ENCODE measurements at regions not wholly inside any gene's neighbourhood (a gene's known extent, or its start where the extent isn't known, plus 50 kb on each side); places are given as distances from the start of the nearest gene placed in this dataset.
A peak's percentile ranks its signal among the peaks of the same experiment; 100 is the strongest.

DNA sequence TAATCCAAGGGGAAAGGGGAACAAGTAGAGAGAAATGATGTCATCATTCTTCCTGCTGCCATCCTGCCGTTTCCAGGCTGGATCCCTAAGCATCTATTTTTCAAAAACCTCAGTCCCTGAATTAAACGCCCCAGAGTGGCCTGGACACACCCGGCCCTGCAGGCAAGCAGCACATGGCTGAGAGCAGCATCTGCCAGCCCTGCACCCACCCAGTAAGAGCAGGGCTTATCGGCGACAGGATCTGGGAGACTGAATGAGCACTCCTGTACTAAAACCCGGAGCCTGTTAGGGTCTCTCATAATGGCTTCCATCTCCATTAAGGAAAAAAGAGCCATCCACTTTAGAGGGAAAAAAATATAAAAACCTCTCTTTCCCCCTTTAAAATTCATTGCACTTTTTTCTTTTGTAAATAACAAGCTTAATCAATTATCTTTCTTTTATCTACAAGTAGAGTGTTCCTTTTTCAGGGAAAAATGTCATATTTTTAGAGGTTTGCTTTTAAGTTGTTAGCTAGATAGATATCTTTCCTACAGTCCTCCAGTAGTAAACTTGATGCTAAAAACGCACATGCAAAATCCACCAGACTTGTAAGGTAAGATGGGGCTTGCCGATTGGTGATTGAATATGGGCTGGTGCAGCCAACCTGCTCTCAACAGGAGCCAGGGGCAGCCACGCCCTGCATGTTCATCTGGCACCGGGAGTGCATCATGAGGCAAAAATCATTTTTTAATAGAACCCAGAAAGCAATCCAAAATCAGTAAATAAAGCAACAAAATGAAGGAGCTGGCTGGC, 457.8 kb downstream of the EIPR1 start:
- TF ChIP-seq, protein P1, sequence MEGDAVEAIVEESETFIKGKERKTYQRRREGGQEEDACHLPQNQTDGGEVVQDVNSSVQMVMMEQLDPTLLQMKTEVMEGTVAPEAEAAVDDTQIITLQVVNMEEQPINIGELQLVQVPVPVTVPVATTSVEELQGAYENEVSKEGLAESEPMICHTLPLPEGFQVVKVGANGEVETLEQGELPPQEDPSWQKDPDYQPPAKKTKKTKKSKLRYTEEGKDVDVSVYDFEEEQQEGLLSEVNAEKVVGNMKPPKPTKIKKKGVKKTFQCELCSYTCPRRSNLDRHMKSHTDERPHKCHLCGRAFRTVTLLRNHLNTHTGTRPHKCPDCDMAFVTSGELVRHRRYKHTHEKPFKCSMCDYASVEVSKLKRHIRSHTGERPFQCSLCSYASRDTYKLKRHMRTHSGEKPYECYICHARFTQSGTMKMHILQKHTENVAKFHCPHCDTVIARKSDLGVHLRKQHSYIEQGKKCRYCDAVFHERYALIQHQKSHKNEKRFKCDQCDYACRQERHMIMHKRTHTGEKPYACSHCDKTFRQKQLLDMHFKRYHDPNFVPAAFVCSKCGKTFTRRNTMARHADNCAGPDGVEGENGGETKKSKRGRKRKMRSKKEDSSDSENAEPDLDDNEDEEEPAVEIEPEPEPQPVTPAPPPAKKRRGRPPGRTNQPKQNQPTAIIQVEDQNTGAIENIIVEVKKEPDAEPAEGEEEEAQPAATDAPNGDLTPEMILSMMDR (IDR thresholded peaks at IDR 0.05) = no peak
- TF ChIP-seq EP300 (IDR thresholded peaks at IDR 0.05; ENCODE audit: borderline replicate concordance in 1 of 2, low read depth in 1 of 2, low read length in 1 of 2) = peak in 1 of 2 experiments; percentile 85; a peak in 2 of 4 replicates
- TF ChIP-seq, protein P2, sequence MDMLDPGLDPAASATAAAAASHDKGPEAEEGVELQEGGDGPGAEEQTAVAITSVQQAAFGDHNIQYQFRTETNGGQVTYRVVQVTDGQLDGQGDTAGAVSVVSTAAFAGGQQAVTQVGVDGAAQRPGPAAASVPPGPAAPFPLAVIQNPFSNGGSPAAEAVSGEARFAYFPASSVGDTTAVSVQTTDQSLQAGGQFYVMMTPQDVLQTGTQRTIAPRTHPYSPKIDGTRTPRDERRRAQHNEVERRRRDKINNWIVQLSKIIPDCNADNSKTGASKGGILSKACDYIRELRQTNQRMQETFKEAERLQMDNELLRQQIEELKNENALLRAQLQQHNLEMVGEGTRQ (IDR thresholded peaks at IDR 0.05; ENCODE audit: borderline replicate concordance, low read depth, low read length) = no peak
